ENCODE measurements at regions not wholly inside any gene's neighbourhood (a gene's known extent, or its start where the extent isn't known, plus 50 kb on each side); places are given as distances from the start of the nearest gene placed in this dataset.
"Not testable (repeated sequence)": the region's sequence is repeated elsewhere in the genome, so short reads cannot be mapped to it uniquely, and the experiment has no call there.

DNA sequence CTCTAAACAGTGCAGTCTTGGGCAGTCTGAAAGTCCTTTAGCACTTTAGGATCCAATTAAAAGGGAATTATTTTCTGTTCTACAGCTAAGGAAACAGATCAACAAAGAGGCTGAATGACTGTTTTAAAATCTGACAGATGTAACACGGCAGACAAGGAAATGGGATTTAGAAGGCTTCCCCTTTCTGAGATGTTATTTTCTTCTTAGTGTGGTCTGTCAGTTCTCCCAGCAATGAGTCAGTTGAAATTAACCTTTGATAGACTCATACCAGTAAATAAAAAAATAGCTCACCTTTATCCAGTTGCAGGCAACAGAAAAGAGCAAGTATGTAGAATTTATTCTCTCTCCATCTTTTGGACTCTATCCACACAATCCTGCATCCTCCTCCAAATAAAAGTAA, 98.1 kb downstream of the NEDD1 start:
- no peak for DNase-seq (ENCODE audit: low spot score)

DNA sequence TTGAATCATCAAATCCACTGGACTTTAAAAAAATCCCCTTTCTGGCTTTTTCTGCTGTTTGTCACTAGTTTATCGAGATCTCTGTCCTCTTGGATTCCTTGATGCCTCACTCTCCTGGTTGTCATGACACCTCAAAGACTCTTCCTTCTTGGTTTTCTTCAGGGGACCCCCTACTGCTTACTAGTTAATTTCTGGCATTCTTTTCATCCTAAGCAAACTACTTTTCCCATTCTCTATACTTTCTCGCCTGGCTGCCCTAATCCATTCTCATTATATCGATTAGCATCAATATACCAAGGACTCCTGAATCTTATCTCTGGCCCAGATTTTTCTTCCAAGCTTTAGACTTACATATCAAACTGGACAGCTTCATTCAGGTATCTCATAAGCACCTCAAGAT, 98.6 kb downstream of the NEDD1 start:
- no peak for DNase-seq (ENCODE audit: low spot score)

DNA sequence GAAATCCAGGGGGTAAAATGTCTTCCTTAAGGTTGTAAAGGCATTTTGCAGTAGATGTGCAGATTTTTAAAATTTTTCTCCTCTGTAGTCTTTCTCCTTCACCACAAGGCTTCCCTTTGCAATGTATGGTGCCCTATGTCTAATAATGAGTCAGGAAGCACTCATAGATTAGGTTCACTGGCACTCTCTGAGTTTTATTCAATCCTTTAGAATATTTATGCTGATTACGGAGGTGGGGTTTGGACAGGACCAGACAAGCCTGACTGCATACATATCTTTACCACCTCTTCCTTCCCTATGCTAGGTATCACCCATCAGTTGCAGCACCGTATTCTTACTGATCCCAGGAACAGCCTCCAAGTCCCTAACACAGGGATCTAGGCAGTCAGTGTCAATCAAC, 99.5 kb downstream of the NEDD1 start:
- no peak for DNase-seq (ENCODE audit: low spot score)

DNA sequence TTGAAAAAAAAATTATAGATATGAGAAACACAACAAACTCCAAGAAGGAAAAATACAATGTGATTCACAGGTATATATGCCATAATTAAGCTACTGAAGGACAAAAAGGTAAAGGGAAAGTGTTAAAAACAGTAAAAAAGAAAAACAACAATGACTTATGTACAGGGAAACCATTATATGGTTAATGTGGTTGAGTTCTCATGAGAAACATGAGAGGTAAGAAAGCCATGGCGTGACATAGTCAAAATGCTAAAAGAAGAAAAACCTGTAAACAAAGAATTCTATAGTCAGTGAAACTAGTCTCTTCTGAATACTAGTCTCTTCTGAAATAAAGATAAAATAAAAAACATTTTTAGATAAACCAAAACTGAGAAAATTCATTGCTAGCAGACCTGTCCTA, 109.1 kb downstream of the NEDD1 start:
- no peak for DNase-seq (ENCODE audit: low spot score)

DNA sequence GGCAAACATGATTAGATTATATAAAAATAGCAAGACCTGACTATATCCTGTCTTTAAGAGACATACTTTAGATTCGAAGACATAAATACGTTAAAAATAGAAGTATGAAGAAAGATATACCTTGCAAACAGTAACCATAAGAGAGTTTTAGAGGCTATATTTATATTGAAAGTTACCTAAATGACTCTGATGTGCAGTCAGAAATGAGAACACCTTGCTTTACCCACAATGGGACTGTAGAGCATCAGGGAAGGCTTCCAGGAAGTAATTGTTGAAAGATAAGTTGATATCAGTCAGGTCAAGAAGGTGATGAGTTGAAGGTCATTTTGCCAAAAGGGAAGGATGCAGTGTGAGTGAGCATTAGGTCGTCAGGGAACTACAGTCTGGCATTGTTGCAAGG, 110.2 kb downstream of the NEDD1 start:
- no peak for DNase-seq (ENCODE audit: low spot score)

DNA sequence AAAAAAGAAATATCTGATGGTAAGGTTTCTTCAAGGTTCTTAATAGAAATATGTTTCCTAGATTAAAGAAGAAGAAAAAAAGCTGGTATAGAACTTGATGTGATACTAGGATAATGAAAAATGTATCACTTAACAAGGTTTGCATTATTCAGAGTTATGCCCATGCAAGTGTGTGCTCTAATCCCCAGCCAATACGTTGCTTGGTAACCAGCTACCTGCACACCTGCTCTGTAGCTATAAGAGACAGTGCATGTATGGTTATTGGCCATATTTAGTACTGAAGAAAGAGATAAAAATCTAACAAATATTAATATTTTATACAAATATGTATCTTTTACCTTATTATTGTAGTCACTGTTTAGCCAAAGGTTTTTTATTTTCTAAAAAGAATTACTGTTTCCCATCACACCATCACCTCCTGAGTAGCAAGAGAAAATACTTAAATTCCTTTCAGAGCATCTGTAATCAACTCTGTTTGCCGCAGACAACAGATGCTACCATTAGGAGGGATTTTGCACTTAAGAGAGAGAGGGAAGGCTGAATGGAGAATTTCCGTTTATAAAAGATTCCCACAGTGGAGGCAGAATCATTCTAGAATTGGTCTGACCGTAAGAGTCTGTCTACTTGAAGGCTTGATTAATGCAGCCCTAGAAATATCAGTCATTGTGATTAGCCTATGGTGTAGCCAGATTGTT, 115.6 kb downstream of the NEDD1 start:
- no peak for DNase-seq (ENCODE audit: low spot score)

DNA sequence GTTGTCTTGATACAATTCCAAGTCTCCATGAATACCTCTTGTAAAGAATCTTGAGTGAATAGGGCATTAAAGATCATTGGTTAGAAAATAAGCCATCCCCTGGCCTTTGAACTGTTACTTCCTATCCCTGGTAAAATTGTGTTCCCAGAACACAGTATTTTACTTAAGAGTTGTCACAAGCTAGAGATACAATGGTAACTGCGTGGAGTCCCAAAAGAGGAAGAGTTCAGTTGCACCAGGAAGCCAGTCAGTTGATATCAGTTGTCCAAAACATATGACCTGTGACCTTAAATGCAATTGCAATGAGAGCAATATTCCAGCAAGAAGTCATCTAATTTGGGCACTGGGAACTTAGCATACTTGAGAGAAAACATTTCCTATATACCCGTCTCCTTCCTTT, 117.3 kb downstream of the NEDD1 start:
- no peak for DNase-seq (ENCODE audit: low spot score)

DNA sequence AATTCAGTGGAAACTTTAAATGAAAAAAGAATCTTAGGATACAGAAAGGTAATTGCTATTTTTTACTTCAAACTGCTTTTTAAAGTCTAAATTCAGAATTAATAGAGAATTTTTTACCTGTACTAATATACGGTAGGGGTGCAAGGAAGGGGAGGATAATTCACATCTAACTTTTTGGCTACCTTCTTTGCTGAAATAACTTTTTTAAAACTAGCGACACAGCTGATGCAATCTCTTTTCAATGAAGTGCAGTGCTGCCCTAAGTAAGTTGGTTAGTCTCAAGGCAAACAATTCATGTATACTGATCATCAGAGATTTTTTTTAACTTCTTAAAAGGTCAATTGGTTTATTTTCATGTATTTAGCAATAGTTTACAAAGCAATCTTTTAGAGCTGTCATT, 119.8 kb downstream of the NEDD1 start:
- no peak for DNase-seq (ENCODE audit: low spot score)

DNA sequence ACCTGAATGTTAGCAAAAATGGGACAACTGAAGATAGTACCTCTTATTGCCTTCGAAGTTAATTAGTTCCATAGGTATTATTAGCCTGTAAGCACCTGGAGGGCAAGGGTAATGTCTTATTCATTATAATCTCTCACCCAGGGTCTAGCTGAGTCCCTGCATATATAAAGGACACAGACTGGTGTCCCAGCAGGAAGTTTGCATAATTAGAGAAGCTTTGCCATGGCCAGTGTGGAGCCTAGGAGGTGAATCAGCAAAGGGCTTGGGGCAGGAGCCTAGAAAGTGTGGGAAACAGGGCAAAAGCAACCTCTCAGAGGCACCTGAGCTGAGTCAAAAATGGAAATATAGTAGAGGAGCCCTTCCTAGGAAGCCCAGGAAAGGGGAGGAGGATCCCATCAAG, 120.4 kb downstream of the NEDD1 start:
- DNase-seq (ENCODE audit: low spot score): no peak

DNA sequence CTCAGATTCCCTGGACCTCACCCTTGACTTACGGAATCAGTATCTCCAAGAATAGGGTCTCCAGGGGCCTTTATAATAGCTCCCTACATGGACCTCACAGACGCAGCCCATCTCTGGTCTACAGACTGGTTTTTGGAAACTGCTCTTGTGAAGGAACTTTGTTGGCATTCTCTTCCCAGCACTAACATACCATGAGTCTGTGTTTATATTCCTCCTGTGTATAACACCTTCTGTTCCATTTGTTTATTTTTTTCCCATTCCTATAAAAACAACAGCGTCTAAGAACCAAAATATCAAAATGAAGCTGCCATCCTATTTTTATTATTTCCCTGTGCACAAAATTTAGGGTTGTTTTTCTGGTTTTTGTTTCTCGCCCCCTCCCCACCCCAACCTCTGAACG, 131.1 kb downstream of the NEDD1 start:
- DNase-seq (ENCODE audit: low spot score): no peak

DNA sequence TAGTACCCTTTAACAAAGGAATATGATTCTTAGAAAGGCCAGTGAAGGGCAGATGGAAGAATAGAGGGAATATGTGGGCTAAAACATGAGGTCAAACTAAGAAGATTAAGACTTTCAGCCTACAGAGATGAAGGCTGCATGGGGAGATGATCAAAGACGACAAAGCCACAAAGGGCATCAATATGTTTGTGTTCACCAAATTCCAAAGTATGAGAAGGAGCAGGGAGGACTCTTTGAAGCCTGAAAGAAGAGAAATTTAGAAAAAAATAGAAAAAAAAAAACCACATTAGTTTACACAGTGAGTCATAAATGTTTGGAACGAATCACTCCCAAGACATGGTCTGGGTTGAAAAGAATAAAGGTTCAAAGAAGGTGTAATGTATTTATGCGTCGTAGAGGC, 131.8 kb downstream of the NEDD1 start:
- no peak for DNase-seq (ENCODE audit: low spot score)

DNA sequence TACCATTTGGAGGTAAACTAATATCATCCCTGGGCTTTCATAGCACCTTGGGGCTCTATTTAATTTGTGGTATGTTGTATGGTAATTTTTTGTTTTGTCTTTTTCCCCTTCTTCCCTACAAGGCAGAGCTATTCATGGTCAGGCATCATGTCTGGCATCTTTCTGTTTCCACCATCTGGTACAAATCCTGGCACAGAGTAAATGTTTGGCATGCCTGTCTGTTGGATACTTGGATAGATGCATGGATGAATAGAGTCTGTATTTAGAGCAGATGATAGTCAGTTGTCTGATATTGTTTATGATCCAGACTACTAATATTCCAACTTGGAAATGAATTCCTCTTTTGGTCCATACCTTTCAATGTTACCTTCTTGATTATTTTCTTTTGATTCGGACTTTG, 139.8 kb downstream of the NEDD1 start:
- DNase-seq (ENCODE audit: low spot score): no peak

DNA sequence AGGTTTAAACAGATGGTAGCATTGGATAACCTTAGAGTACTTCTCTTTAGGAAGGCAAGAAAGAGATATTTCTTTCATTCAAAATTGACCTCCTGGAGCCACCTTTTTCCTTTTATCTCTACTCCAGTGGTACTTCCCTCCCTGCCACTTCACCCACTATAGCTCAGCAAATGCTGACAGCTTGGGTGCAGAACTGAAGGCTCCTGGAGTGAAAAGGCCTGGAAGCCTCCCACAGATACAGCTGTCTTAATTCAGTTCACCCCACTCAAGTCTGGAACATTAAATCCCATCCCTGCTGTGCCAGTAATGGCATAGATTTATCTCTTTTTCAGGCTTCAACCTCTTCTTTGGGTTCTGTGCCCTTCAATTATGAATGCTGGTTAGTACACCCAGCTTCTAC, 140.3 kb downstream of the NEDD1 start:
- no peak for DNase-seq (ENCODE audit: low spot score)

DNA sequence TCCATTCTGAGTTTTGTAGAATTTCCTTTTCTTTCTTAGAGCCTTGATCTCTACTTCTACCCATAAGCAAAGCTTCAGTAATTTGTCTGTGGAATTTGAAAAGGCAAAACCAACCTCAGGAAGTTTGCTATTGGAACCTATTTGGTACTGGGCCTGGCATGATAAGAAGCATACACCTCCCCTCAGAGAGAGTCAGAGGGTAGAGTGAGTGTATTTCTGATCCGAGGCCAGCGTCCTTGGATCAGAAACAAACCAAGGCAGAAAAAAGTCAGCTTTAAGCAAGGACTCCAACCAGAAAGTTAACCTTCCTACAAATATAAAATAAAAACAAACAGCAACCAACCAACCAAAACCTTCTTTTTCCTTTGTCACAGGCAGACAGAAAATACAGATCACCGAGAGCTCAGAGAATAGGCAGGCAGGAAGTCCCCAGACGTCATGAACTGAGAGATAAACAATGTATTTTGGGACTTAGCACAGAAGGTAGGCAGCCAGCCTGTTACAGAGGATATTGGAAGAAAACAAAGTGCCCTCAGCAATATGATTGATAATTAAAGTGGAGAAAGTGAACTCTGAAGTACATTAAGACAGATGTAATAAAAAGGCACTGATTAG, 141.5 kb downstream of the NEDD1 start:
- DNase-seq (ENCODE audit: low spot score): no peak

DNA sequence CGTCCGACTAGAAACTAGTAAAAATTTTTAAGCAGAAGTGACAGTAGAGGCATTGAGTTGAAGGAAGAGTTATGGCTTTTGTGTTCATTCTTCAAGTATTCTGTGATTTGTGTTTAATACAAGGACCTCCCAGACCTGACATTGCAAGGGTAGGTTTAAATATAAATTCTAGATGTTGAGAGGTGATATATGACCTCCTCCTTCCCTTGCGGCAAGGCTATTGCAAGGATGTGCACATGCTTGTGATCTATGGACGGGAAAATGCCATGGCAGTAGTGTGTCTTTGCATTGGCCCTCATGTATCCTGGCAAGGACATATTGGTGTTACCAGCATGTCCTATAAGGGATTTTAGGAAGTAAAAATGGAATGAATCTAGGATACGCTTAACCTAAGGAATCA, 143.5 kb downstream of the NEDD1 start:
- DNase-seq (ENCODE audit: low spot score): no peak

DNA sequence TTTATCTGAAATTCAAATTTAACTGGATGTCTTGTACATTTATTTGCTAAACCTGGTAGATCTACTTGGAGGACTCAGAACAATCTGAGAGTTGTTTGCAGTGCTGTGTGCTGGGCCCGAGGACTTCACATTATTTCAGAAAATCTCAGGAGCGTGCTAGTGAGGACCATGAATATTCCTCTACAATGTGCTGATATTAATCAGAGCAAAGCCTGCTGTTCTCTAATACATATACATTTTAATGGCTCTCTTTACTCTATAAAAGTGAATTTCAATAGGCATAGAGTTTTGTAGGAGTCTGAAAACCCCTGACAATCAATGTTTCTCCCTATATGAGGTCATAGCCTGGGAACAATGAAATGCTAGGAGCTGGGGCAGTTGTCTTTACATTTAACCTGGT, 144.3 kb downstream of the NEDD1 start:
- no peak for DNase-seq (ENCODE audit: low spot score)

DNA sequence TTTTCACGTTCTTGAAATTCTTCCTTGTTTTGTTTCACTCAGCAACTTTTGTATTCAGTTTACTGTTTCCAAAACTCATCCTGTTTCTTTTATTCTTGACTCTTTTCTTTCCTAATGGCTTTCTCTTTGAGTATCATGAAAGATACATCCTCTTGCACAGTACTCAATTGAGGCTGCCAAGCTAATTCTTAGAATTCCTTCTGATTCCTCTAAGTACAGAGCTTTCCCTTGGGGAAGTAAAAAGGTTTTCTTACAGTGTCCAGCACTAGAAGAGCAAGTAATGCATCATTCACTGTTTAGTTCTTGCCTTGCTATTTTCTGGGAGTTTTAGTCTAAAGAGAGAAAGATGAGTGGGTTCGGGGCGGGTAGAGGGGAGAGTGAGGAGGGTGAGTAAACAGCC, 154.1 kb downstream of the NEDD1 start:
- DNase-seq (ENCODE audit: low spot score): no peak

DNA sequence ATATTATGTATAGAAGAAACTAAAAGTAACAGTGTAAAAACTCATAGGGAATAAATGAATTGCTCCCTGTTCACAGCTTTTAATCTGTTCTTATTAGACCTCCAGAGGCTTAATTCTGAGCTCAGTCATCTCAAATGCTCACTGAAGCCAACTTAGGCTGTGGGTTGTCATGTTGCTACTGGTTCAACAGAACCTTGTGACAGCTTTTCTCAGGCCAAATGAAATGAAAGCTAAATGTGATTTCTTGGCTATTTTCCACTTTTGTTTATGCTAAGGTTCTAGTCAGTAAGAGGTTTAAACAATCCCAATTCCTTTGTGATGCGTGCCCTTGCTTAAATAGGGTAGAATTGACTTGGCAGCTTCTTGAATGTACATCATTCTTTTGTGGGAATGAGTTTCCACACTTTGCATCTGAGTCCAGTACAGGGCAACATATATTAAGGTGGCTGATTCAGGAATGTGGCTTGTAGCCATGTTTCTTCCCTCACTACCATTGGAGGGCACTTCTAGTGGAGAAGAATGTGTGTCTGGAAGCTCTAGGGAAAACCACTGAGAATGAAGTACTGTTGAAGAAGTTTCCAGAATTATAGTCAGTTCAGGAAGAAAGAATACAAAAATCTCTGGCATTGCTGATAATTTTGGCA, 156.4 kb downstream of the NEDD1 start:
- no peak for DNase-seq (ENCODE audit: low spot score)

DNA sequence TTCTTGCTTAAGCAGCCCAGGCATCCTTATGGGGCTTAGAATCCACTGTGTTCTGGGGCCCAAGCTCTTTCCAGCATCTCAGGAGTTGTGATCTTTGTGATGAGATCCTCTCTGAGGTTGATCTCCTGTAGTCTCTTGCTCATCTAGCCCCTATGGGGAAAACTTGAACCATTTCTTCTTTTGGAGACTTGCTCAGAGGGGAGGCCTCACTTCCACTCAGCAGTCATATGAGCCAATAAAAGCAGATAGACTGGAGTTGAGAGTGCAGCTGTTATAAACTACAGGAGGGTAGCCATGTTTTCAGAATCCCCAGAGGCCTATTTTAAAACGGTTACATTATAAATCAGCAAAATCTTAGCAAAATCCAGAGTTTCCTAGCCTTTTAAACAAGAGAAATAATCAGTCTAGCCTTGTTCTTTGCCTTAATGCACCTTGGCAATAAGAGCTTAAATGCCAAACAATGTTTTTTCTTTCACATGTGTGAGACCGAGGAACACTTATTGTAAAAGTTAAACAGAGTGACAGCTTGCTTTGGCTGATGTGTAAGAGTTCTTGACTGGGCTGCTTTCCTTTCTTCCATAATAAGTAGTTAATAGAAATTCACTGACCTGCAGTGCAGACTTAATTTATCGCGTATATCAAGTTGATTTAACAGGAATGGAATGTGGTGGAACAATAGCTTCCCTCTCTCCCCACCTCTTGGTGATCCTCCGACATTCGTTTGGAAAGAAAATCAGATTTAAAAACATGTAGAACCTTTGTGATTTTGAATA, 168.3 kb downstream of the NEDD1 start:
- DNase-seq (ENCODE audit: low spot score): no peak

DNA sequence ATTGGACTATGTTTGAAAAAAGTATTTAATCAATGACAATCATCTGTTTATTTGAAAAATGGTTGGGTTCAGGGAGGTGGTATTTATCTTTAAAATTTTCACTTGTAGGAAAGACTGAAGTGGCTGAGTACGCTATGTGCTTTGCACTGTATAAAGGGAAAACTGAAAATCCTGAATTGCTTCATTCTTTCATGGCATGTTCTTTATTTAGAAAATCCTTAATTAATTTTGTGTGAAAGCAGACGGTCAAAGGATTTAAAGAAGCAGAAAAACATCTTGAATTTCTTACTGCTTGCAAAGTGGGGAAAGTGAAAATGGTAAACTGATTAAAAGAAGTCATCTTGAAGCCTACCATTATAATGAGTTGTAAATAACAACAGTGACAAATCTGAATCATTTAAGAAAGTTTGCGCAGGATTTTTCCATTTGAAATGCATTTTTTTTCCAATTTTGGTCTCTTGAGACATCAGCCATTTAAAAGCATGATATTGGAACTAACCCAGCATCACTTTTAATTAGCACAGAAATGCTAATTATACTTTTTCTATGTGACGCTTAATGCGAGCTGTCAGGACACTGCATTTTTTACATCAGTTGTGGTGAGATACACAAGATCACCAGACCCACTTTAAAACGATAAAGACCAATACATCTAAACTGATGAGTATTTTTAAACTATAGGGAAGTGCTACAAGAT, 169.0 kb downstream of the NEDD1 start:
- no peak for DNase-seq (ENCODE audit: low spot score)

DNA sequence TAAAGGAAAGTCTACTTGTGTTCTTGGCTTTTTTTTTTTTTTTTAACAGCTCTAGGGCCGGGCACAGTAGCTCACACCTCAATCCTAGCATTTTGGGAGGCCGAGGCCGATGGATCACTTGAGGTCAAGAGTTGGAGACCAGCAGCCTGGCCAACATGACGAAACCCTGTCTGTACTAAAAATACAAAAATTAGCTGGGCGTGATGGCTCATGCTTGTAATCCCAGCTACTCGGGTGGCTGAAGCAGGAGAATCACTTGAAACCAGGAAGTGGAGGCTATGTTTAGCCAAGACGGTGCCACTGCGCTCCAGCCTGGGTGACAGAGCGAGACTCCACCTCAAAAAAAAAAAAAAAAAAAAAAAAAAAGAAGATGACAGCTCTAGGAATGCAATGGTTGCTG, 169.9 kb downstream of the NEDD1 start:
- DNase-seq (ENCODE audit: low spot score): not testable (repeated sequence)

DNA sequence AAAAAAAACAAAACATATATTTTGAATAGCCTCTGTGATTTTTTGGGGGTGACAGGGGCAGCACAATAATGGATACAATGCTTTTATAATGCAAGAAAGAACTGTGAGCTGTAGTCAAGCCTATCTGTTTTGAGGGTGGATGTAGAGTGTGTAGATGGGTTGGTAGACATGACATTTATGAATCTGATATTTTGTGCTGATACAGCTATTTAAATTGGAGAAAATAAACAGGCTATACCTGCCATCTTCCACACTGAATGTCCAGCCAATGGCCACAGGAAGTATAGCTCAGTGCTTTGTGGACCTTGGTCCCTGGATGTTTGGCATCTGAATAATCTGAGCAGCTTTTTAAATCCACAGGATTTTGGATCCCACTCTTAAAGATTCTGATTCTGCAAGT, 175.0 kb downstream of the NEDD1 start:
- no peak for DNase-seq (ENCODE audit: low spot score)

Measured in GM03348 (cell line).